SK-N-SH (cell line): ENCODE measurements at regions not wholly inside any gene's neighbourhood (a gene's known extent, or its start where the extent isn't known, plus 50 kb on each side); places are given as distances from the start of the nearest gene placed in this dataset.

Experiments
- CTCF ChIA-PET: fragments of 300-600, 350-600 bp; formaldehyde crosslinking; extraction: SDS; loops from one replicate; lab custom pipeline; 2021; lab: Yijun Ruan, JAX
- POLR2A ChIA-PET: fragments of 350-600 bp; sonication (Branson Sonifier 250); formaldehyde crosslinking; extraction: SDS; loops from one replicate; lab custom pipeline; 2020; ENCODE audit warnings: antibody characterized with exemption, inconsistent platforms; lab: Yijun Ruan, JAX
- DNase-seq: peaks from one replicate; pipeline ENCODE4 v3.0.0; 2012
- H2AFZ ChIP-seq: fragments of 200-600 bp; sonication (generic); 2 replicates; pipeline ENCODE4 v1.8.1; 2016; ENCODE audit warnings: antibody characterized with exemption, mild to moderate bottlenecking, low read depth
- H3F3A ChIP-seq: fragments of 200-600 bp; sonication (generic); replicated peaks from 2 replicates; pipeline ENCODE3; 2016; ENCODE audit warnings: antibody characterized with exemption, mild to moderate bottlenecking; ENCODE audit not compliant: insufficient read depth
- H3K27ac ChIP-seq, 2 experiments: fragments of 200-500 bp in 1 of 2; fragments of 200-600 bp in 1 of 2; sonication (Bioruptor generic) in 1 of 2; sonication (generic), shearing (Covaris generic) in 1 of 2; 2 replicates each; pipeline versions ENCODE4 v1.5.1 to v1.6.1; 2014 to 2016; ENCODE audit warnings: low read depth in 2 of 2, inconsistent platforms in 1 of 2, low read length in 1 of 2, mild to moderate bottlenecking in 1 of 2, mixed read lengths in 1 of 2
- H3K27me3 ChIP-seq: fragments of 200-600 bp; sonication (generic), shearing (Covaris generic); 2 replicates; pipeline ENCODE4 v1.6.1; 2016; ENCODE audit warnings: mixed run types; ENCODE audit not compliant: insufficient read depth
- H3K36me3 ChIP-seq, 2 experiments: fragments of 200-500 bp in 1 of 2; fragments of 200-600 bp in 1 of 2; sonication (Bioruptor generic) in 1 of 2; sonication (generic) in 1 of 2; replicated peaks in 1 of 2; 2 replicates each; pipeline versions ENCODE3 to v1.5.1; 2014 to 2016; ENCODE audit warnings: low read length in 1 of 2, mild to moderate bottlenecking in 1 of 2; ENCODE audit not compliant: insufficient read depth in 2 of 2, control insufficient read depth in 1 of 2
- H3K4me1 ChIP-seq, 2 experiments: fragments of 200-500 bp in 1 of 2; fragments of 200-600 bp in 1 of 2; sonication (Bioruptor generic) in 1 of 2; sonication (generic), shearing (Covaris generic) in 1 of 2; 2 replicates each; pipeline versions ENCODE4 v1.5.1 to v1.6.1; 2014 to 2016; ENCODE audit warnings: low read depth in 1 of 2, low read length in 1 of 2, mixed run types in 1 of 2; ENCODE audit not compliant: insufficient read depth in 2 of 2, control insufficient read depth in 1 of 2
- H3K4me2 ChIP-seq: fragments of 200-600 bp; sonication (generic), shearing (Covaris generic); 2 replicates; pipeline ENCODE4 v1.6.1; 2017; ENCODE audit warnings: mixed run types
- H3K4me3 ChIP-seq, 2 experiments: fragments of 200-500 bp in 1 of 2; fragments of 200-600 bp in 1 of 2; sonication (Bioruptor generic) in 1 of 2; sonication (generic), shearing (Covaris generic) in 1 of 2; 2 replicates each; pipeline versions ENCODE4 v1.5.1 to v1.8.1; 2014 to 2016; ENCODE audit warnings: low read depth in 2 of 2, inconsistent platforms in 1 of 2, low read length in 1 of 2, mild to moderate bottlenecking in 1 of 2, mixed read lengths in 1 of 2, moderate library complexity in 1 of 2
- H3K79me2 ChIP-seq: fragments of 200-600 bp; sonication (generic); 2 replicates; pipeline ENCODE4 v1.8.1; 2017; ENCODE audit warnings: mild to moderate bottlenecking; ENCODE audit not compliant: insufficient read depth
- H3K9ac ChIP-seq: fragments of 200-600 bp; sonication (generic); 2 replicates; pipeline ENCODE4 v1.6.1; 2017; ENCODE audit warnings: mixed run types
- H3K9me2 ChIP-seq: fragments of 200-600 bp; sonication (generic); 2 replicates; pipeline ENCODE4 v1.6.1; 2017; ENCODE audit warnings: mixed run types
- H3K9me3 ChIP-seq: fragments of 200-600 bp; sonication (generic); 2 replicates; pipeline ENCODE4 v1.6.1; 2017; ENCODE audit warnings: mixed run types, mild to moderate bottlenecking, moderate library complexity
- H4K20me1 ChIP-seq: fragments of 200-600 bp; sonication (generic); 2 replicates; pipeline ENCODE4 v1.6.1; 2017; ENCODE audit warnings: mild to moderate bottlenecking, mixed run types; ENCODE audit not compliant: insufficient read depth
- CTCF ChIP-seq: fragments of 200-600 bp; sonication (generic); IDR thresholded peaks from 2 replicates; pipeline ENCODE4 v1.6.1; 2017; ENCODE audit warnings: antibody characterized with exemption, mild to moderate bottlenecking, moderate library complexity
- EP300 ChIP-seq, 2 experiments: IDR thresholded peaks; 2 replicates each; pipeline versions ENCODE4 v1.4.0 to v1.6.1; 2012; ENCODE audit warnings: borderline replicate concordance in 1 of 2, low read depth in 1 of 2, low read length in 1 of 2
- EZH2phosphoT487 ChIP-seq: fragments of 200-600 bp; sonication (generic); IDR thresholded peaks from 2 replicates; pipeline ENCODE4 v1.6.1; 2017; ENCODE audit warnings: low read depth, mixed run types, mild to moderate bottlenecking, antibody characterized with exemption, moderate library complexity, borderline replicate concordance
- MXI1 ChIP-seq: IDR thresholded peaks from 2 replicates; pipeline ENCODE4 v1.6.1; 2012; ENCODE audit warnings: mild to moderate bottlenecking, low read depth, low read length, improper control_type of control experiment
- NFIC ChIP-seq: IDR thresholded peaks from 2 replicates; pipeline ENCODE4 v1.4.0; 2012; ENCODE audit warnings: borderline replicate concordance
- PBX3 ChIP-seq: IDR thresholded peaks from 2 replicates; pipeline ENCODE4; 2012
- RAD21 ChIP-seq: IDR thresholded peaks from 2 replicates; pipeline ENCODE4 v1.6.1; 2012; ENCODE audit warnings: mild to moderate bottlenecking, low read length
- RFX5 ChIP-seq: IDR thresholded peaks from 2 replicates; pipeline ENCODE4 v1.6.1; 2012; ENCODE audit warnings: mild to moderate bottlenecking, improper control_type of control experiment, low read length
- SMC3 ChIP-seq: IDR thresholded peaks from 2 replicates; pipeline ENCODE4 v1.6.1; 2012; ENCODE audit warnings: low read depth, low read length, improper control_type of control experiment
- TAF1 ChIP-seq: IDR thresholded peaks from 2 replicates; pipeline ENCODE4 v1.6.1; 2012; ENCODE audit warnings: low read depth, mild to moderate bottlenecking, low read length, moderate library complexity, borderline replicate concordance
- TEAD4 ChIP-seq: IDR thresholded peaks from 2 replicates; pipeline ENCODE4 v1.4.0; 2012; ENCODE audit warnings: mild to moderate bottlenecking, borderline replicate concordance; ENCODE audit not compliant: insufficient read depth
- WGBS: methylation state at CpG from one replicate; pipeline ENCODE4 v1.1.6; 2017; ENCODE audit warnings: low lambda C conversion rate; 5-methylcytosine and 5-hydroxymethylcytosine counted together
- TF ChIP-seq, protein P1 (sequence below): IDR thresholded peaks from 2 replicates; pipeline ENCODE4 v1.4.0; 2012; ENCODE audit warnings: low read depth, borderline replicate concordance
- TF ChIP-seq, protein P2 (sequence below): IDR thresholded peaks from 2 replicates; pipeline ENCODE4 v1.6.1; 2012; ENCODE audit warnings: mild to moderate bottlenecking, low read depth, low read length, moderate library complexity
- TF ChIP-seq, protein P3 (sequence below): IDR thresholded peaks from 2 replicates; pipeline ENCODE4 v1.4.0; 2012; ENCODE audit warnings: low read depth, borderline replicate concordance

GRCh38 chr13:44111701-44112100 lies 232.0 kb downstream of the LACC1 start:
- no peaks in the 10 kb centered on the region for H3K9me3 ChIP-seq
- H2AFZ ChIP-seq: no peak overlapping the region
- ChIA-PET POLR2A (no interaction called here), CTCF (no interaction called here)
- DNase-seq: no peak
- no peaks in the 10 kb centered on the region for H3K27me3 ChIP-seq
- H3K27ac ChIP-seq: no peak overlapping the region
- no peak overlapping the region for H3K4me2 ChIP-seq
- no peaks in the 10 kb centered on the region for H3F3A ChIP-seq
- 58% methylated on average over 3 of the region's 3 CpGs for WGBS
- no peaks in the 10 kb centered on the region for H3K36me3 ChIP-seq
- H3K9me2 ChIP-seq: no peaks in the 10 kb centered on the region
- TF ChIP-seq, protein P1, sequence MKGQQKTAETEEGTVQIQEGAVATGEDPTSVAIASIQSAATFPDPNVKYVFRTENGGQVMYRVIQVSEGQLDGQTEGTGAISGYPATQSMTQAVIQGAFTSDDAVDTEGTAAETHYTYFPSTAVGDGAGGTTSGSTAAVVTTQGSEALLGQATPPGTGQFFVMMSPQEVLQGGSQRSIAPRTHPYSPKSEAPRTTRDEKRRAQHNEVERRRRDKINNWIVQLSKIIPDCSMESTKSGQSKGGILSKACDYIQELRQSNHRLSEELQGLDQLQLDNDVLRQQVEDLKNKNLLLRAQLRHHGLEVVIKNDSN: no peak
- no peak for TF ChIP-seq EZH2phosphoT487
- TF ChIP-seq TAF1: no peak
- no peak for TF ChIP-seq RFX5
- TF ChIP-seq, protein P2, sequence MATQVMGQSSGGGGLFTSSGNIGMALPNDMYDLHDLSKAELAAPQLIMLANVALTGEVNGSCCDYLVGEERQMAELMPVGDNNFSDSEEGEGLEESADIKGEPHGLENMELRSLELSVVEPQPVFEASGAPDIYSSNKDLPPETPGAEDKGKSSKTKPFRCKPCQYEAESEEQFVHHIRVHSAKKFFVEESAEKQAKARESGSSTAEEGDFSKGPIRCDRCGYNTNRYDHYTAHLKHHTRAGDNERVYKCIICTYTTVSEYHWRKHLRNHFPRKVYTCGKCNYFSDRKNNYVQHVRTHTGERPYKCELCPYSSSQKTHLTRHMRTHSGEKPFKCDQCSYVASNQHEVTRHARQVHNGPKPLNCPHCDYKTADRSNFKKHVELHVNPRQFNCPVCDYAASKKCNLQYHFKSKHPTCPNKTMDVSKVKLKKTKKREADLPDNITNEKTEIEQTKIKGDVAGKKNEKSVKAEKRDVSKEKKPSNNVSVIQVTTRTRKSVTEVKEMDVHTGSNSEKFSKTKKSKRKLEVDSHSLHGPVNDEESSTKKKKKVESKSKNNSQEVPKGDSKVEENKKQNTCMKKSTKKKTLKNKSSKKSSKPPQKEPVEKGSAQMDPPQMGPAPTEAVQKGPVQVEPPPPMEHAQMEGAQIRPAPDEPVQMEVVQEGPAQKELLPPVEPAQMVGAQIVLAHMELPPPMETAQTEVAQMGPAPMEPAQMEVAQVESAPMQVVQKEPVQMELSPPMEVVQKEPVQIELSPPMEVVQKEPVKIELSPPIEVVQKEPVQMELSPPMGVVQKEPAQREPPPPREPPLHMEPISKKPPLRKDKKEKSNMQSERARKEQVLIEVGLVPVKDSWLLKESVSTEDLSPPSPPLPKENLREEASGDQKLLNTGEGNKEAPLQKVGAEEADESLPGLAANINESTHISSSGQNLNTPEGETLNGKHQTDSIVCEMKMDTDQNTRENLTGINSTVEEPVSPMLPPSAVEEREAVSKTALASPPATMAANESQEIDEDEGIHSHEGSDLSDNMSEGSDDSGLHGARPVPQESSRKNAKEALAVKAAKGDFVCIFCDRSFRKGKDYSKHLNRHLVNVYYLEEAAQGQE: no peak
- no peak for TF ChIP-seq CTCF
- TF ChIP-seq PBX3: no peak
- TF ChIP-seq, protein P3, sequence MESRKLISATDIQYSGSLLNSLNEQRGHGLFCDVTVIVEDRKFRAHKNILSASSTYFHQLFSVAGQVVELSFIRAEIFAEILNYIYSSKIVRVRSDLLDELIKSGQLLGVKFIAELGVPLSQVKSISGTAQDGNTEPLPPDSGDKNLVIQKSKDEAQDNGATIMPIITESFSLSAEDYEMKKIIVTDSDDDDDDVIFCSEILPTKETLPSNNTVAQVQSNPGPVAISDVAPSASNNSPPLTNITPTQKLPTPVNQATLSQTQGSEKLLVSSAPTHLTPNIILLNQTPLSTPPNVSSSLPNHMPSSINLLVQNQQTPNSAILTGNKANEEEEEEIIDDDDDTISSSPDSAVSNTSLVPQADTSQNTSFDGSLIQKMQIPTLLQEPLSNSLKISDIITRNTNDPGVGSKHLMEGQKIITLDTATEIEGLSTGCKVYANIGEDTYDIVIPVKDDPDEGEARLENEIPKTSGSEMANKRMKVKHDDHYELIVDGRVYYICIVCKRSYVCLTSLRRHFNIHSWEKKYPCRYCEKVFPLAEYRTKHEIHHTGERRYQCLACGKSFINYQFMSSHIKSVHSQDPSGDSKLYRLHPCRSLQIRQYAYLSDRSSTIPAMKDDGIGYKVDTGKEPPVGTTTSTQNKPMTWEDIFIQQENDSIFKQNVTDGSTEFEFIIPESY: no peak
- no peak for TF ChIP-seq EP300 (IDR thresholded peaks at IDR 0.05; ENCODE audit: borderline replicate concordance in 1 of 2, low read depth in 1 of 2, low read length in 1 of 2)
- no peak for TF ChIP-seq RAD21
- TF ChIP-seq TEAD4: no peak
- TF ChIP-seq NFIC: no peak
- TF ChIP-seq SMC3: no peak
- no peak for TF ChIP-seq MXI1
- no peaks in the 10 kb centered on the region for H3K79me2 ChIP-seq
- no peak overlapping the region for H3K9ac ChIP-seq
- no peaks in the 10 kb centered on the region for H4K20me1 ChIP-seq
- peaks cover 0 to 3% of the 10 kb centered on the region in 2 experiments; a peak in 2 of 4 replicates for H3K4me1 ChIP-seq
- H3K4me3 ChIP-seq: no peak overlapping the region
